Mesodermal cell (in vitro differentiated cells): ENCODE measurements at regions not wholly inside any gene's neighbourhood (a gene's known extent, or its start where the extent isn't known, plus 50 kb on each side); places are given as distances from the start of the nearest gene placed in this dataset.

Experiments
- H3K27ac ChIP-seq: 2 replicates; pipeline ENCODE4 v1.7.0; 2013; ENCODE audit warnings: mild to moderate bottlenecking, low read depth, low read length, moderate library complexity; ENCODE audit not compliant: severe bottlenecking
- H3K36me3 ChIP-seq: 2 replicates; pipeline ENCODE4 v1.7.1; 2013; ENCODE audit warnings: mild to moderate bottlenecking, low read length, moderate library complexity; ENCODE audit not compliant: control insufficient read depth, insufficient read depth
- H3K4me1 ChIP-seq: one replicate; pipeline ENCODE4 v1.7.1; 2013; ENCODE audit warnings: mild to moderate bottlenecking, low read length; ENCODE audit not compliant: insufficient read depth, control insufficient read depth, poor library complexity, severe bottlenecking
- H3K4me3 ChIP-seq: 2 replicates; pipeline ENCODE4 v1.7.0; 2013; ENCODE audit warnings: low read length, control low read depth, mild to moderate bottlenecking; ENCODE audit not compliant: insufficient read depth, poor library complexity, severe bottlenecking; ENCODE audit errors: extremely low read depth
- H3K9me3 ChIP-seq: 2 replicates; pipeline ENCODE4 v1.7.1; 2013; ENCODE audit warnings: mild to moderate bottlenecking, low read length, moderate library complexity; ENCODE audit not compliant: control insufficient read depth
- WGBS, 2 experiments: methylation state at CpG; one replicate each; pipeline ENCODE4 v1.1.5; 2013; ENCODE audit warnings: missing lambda C conversion rate in 2 of 2; ENCODE audit not compliant: insufficient coverage in 2 of 2; 5-methylcytosine and 5-hydroxymethylcytosine counted together

DNA sequence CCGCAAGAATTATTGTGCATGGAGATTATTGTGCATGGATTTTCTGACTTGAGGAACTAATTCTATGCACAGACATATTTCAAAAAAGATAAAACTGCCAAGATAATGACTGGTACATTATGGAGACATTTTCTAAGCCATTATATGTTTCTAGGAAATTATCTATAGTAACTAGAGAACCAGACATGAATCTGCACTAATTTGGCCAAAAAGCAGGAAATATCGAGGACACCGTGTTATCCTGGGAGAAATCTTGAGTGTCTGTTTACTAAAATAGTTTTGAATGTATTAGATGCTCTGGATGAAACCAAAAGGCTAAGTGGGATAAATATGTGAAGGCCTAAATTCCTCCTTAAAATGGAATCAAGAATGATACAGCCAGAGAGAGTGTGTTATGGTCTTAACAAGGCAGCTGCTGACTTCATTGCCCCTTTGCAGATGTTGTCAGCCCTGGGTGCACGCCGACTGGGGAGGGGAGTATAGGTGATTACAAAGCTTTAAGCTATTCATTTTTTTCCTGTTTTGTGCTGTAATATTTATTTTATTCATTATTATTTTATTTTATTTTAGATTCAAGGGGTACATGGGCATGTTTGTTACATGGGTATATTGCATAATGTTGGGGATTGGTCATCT is 226.7 kb downstream of the UTP18 start:
- no peaks in the 10 kb centered on the region for H3K4me1 ChIP-seq
- 94% methylated on average over 2 of the region's 5 CpGs for WGBS, 2 experiments
- no peaks in the 10 kb centered on the region for H3K36me3 ChIP-seq
- no peak overlapping the region for H3K4me3 ChIP-seq
- no peak overlapping the region for H3K27ac ChIP-seq
- H3K9me3 ChIP-seq = no peaks in the 10 kb centered on the region

- Histone ChIP-seq H3K9me3 (no peaks in the 10 kb centered on the region), H3K27ac (no peak overlapping the region), H3K4me3 (no peak overlapping the region), H3K36me3 (no peaks in the 10 kb centered on the region), H3K4me1 (no peaks in the 10 kb centered on the region)
- 64 to 66% methylated on average over 12 to 13 of the region's 14 CpGs for WGBS, 2 experiments
Observed at GRCh38 chr17:51487947-51488346, 227.6 kb downstream of the UTP18 start.

DNA sequence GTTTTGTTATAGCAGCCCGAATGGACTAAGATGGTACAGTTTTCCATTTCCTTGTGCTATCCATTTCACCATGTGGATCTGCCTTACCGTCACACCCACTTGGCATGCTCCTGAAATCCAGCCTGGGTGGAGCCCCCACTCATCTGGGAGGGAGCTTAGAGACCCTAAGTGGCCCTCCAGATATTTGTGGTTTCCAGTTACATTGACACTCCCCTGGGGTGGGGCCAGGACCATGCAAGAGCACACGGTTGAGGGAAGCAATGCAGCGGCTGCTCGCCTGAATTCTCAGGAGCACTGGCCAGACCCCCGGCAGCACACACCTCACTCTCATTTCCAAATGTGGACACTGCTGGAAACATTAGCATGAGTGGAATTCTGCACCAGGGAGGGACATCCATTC is 231.1 kb downstream of the UTP18 start:
- WGBS, 2 experiments = 90 to 94% methylated on average over 2 to 6 of the region's 6 CpGs

DNA sequence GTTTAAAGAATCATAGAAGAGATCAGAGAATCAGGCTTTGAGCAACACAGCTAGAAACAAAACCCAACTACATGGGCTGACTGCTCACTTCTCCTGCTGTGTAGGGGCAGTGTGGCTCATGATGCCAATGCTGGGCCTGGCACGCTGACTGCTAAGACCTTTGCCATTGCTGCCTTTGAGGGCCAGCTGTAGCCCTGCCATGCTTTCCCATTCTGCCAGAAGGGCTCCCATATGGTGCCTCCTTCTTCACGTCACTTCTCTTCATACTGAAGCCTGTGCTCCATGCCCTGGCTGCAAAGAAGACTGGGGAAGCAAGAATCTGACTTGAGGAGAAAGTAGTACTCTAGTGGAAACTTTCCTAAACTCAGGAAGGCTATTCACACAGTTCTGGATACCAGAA is 232.9 kb downstream of the UTP18 start:
- WGBS, 2 experiments = 86 to 89% methylated on average over 1 of the region's 2 CpGs
- Histone ChIP-seq H3K27ac (no peak overlapping the region), H3K36me3 (no peaks in the 10 kb centered on the region), H3K4me3 (no peak overlapping the region), H3K9me3 (no peaks in the 10 kb centered on the region), H3K4me1 (peaks cover 3% of the 10 kb centered on the region)

More for the DNA sequence above, 231.1 kb downstream of the UTP18 start:
- H3K4me3 ChIP-seq = no peak overlapping the region
- H3K27ac ChIP-seq = no peak overlapping the region
- no peaks in the 10 kb centered on the region for H3K36me3 ChIP-seq
- no peaks in the 10 kb centered on the region for H3K4me1 ChIP-seq
- no peaks in the 10 kb centered on the region for H3K9me3 ChIP-seq

DNA sequence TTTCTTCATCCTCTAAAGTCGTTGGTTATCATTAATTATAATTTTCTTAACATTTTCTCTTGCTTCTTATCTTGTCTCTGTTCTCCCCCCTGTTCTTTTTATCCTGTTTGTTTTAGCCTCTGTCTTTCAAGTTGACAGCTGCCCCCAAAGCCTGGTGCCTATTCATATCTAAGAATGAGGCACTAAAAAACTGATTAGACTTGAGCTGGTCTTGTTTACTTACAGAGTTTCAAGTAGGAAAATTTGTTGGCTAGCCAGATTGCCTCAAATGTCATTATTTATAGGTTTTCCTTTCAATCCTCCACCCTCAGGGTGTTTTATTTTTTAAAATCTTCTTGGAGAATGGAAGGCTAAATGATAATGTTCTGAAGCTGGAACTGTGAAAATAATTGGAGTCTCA is 236.0 kb downstream of the UTP18 start:
- Histone ChIP-seq H3K36me3 (no peaks in the 10 kb centered on the region), H3K4me3 (no peak overlapping the region), H3K9me3 (no peaks in the 10 kb centered on the region), H3K4me1 (peaks cover 3% of the 10 kb centered on the region), H3K27ac (no peak overlapping the region)
- 80% methylated on average over 1 of the region's 1 CpG; no CpG with 5 or more reads in 1 of the 2 experiments for WGBS, 2 experiments

- Histone ChIP-seq H3K4me1 (peaks cover 3% of the 10 kb centered on the region), H3K9me3 (no peaks in the 10 kb centered on the region), H3K27ac (no peak overlapping the region), H3K36me3 (no peaks in the 10 kb centered on the region), H3K4me3 (no peak overlapping the region)
- no CpG with 5 or more reads among the region's 1 CpG for WGBS, 2 experiments
Observed at GRCh38 chr17:51499897-51500296, 239.6 kb downstream of the UTP18 start.

- WGBS, 2 experiments = 82 to 100% methylated on average over 1 of the region's 1 CpG
- H3K27ac ChIP-seq = no peak overlapping the region
- H3K36me3 ChIP-seq = no peaks in the 10 kb centered on the region
- H3K9me3 ChIP-seq = no peaks in the 10 kb centered on the region
- no peak overlapping the region for H3K4me3 ChIP-seq
- peaks cover 3% of the 10 kb centered on the region for H3K4me1 ChIP-seq
Observed at GRCh38 chr17:51500454-51500853, 240.1 kb downstream of the UTP18 start.

- no peaks in the 10 kb centered on the region for H3K9me3 ChIP-seq
- WGBS, 2 experiments = 100% methylated on average over 1 of the region's 1 CpG; no CpG with 5 or more reads in 1 of the 2 experiments
- H3K4me3 ChIP-seq = no peak overlapping the region
- H3K27ac ChIP-seq = no peak overlapping the region
- H3K4me1 ChIP-seq = no peaks in the 10 kb centered on the region
- no peaks in the 10 kb centered on the region for H3K36me3 ChIP-seq
Observed at GRCh38 chr17:51505450-51505849, 245.1 kb downstream of the UTP18 start.

- Histone ChIP-seq H3K9me3 (no peaks in the 10 kb centered on the region), H3K4me3 (no peak overlapping the region), H3K27ac (no peak overlapping the region), H3K36me3 (no peaks in the 10 kb centered on the region), H3K4me1 (no peaks in the 10 kb centered on the region)
- 83 to 100% methylated on average over 1 of the region's 2 CpGs for WGBS, 2 experiments
Observed at GRCh38 chr17:51507444-51507843, 247.1 kb downstream of the UTP18 start.

GRCh38 chr17:51508048-51508447 is 247.7 kb downstream of the UTP18 start:
- WGBS, 2 experiments = 97% methylated on average over 4 of the region's 4 CpGs
- H3K36me3 ChIP-seq = no peaks in the 10 kb centered on the region
- no peaks in the 10 kb centered on the region for H3K9me3 ChIP-seq
- H3K27ac ChIP-seq = no peak overlapping the region
- H3K4me3 ChIP-seq = no peak overlapping the region
- no peaks in the 10 kb centered on the region for H3K4me1 ChIP-seq

DNA sequence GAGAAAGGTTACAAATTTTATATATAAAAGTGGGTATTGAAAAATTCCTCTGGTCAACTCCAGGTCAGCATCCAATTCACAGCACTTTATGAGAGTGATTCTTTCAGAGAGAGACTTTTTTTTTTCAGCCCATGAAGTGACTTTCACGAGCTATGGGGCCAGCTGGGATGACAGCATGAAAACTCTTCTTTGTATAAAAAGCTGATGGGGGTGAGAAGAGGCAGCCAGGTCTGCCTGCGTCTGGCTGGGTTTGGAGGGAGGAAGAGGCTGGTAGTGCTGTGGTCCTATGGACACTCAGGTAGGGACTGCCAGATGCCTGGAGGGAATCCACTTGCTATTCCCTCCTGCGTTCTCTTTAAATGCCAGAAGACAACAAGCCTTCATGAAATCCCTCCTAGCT is 250.6 kb downstream of the UTP18 start:
- Histone ChIP-seq H3K27ac (no peak overlapping the region), H3K4me3 (no peak overlapping the region), H3K36me3 (no peaks in the 10 kb centered on the region), H3K4me1 (no peaks in the 10 kb centered on the region), H3K9me3 (no peaks in the 10 kb centered on the region)
- WGBS, 2 experiments = 83 to 85% methylated on average over 1 to 2 of the region's 3 CpGs
